GM12878 (cell line): ENCODE measurements at regions not wholly inside any gene's neighbourhood (a gene's known extent, or its start where the extent isn't known, plus 50 kb on each side); places are given as distances from the start of the nearest gene placed in this dataset.

Experiments
- ATAC-seq: fragments of 200-7000 bp; cut with Tn5 transposase; 3 replicates; pipeline ENCODE4 v1.9.1; 2020; ENCODE audit warnings: mild to moderate bottlenecking, moderate library complexity
- BruUV-seq: library from RNA; stranded (reverse); fragments of 400-500 nt; replicated peaks from 2 replicates; lab custom pipeline; 2021; lab: Mats Ljungman, UMichigan
- CTCF ChIA-PET: fragments of 300-600 bp; sonication (Branson Sonifier 250); formaldehyde crosslinking; extraction: SDS; loops from one replicate; lab custom pipeline; 2021; ENCODE audit warnings: inconsistent platforms; lab: Yijun Ruan, JAX
- POLR2A ChIA-PET: fragments of 350-600 bp; formaldehyde crosslinking; extraction: SDS; loops from one replicate; lab custom pipeline; 2021; ENCODE audit warnings: inconsistent platforms; lab: Charles Lee
- RAD21 ChIA-PET: fragments of 300-600 bp; sonication (Branson Sonifier 250); formaldehyde crosslinking; loops from one replicate; lab custom pipeline; 2023; ENCODE audit warnings: antibody characterized with exemption; ENCODE audit not compliant: unreplicated experiment; lab: Charles Lee
- SMC1A ChIA-PET: fragments of 300-600 bp; sonication (Branson Sonifier 250); formaldehyde crosslinking; loops from one replicate; lab custom pipeline; 2023; ENCODE audit not compliant: unreplicated experiment, uncharacterized antibody; lab: Charles Lee
- DNase-seq: peaks from one replicate; pipeline ENCODE4 v3.0.0-alpha.2; 2011; ENCODE audit warnings: low read depth, low spot score
- FAIRE-seq: peaks from 3 replicates; lab custom pipeline; 2011; peaks lifted over from hg19 to GRCh38; lab: Jason Lieb, UNC
- H2AFZ ChIP-seq: 2 replicates; pipeline ENCODE4 v1.6.0; 2011; ENCODE audit warnings: low read depth, low read length, control low read depth; ENCODE audit not compliant: control insufficient read depth
- H3K27ac ChIP-seq: 2 replicates; pipeline ENCODE4 v1.5.1; 2011; ENCODE audit warnings: control low read depth; ENCODE audit not compliant: control insufficient read depth, insufficient read depth
- H3K27me3 ChIP-seq, 2 experiments: replicated peaks in 1 of 2; 2 replicates each; pipeline versions ENCODE4 v1.6.0 to v1.6.1; 2011; ENCODE audit warnings: low read length in 1 of 2; ENCODE audit not compliant: control insufficient read depth in 2 of 2, insufficient read depth in 2 of 2
- H3K36me3 ChIP-seq, 2 experiments: 2 replicates each; pipeline ENCODE4 v1.5.1; 2011; ENCODE audit warnings: low read length in 1 of 2; ENCODE audit not compliant: control insufficient read depth in 2 of 2, insufficient read depth in 2 of 2
- H3K4me1 ChIP-seq: 2 replicates; pipeline ENCODE4 v1.6.1; 2011; ENCODE audit warnings: mild to moderate bottlenecking, low read length, moderate library complexity, mixed read lengths; ENCODE audit not compliant: control insufficient read depth, insufficient read depth
- H3K4me2 ChIP-seq: 2 replicates; pipeline ENCODE4 v1.6.0; 2011; ENCODE audit warnings: control low read depth; ENCODE audit not compliant: control insufficient read depth, insufficient read depth
- H3K4me3 ChIP-seq: fragments of 200-600 bp; sonication (generic); 2 replicates; pipeline ENCODE4 v1.5.1; 2016
- H3K79me2 ChIP-seq: 2 replicates; pipeline ENCODE4 v1.6.0; 2011; ENCODE audit warnings: low read length; ENCODE audit not compliant: control insufficient read depth, insufficient read depth
- H3K9ac ChIP-seq: 2 replicates; pipeline ENCODE4 v1.8.0; 2011; ENCODE audit warnings: low read length, control low read depth, mixed read lengths; ENCODE audit not compliant: control insufficient read depth, insufficient read depth
- H3K9me3 ChIP-seq: replicated peaks from 3 replicates; pipeline ENCODE4 v1.5.1; 2011; ENCODE audit warnings: mild to moderate bottlenecking, low read length; ENCODE audit not compliant: control insufficient read depth, insufficient read depth
- H4K20me1 ChIP-seq: 2 replicates; pipeline ENCODE4 v1.6.0; 2011; ENCODE audit not compliant: control insufficient read depth, insufficient read depth
- CBX5 ChIP-seq: sonication (generic); IDR thresholded peaks from 2 replicates; pipeline ENCODE4 v1.6.1; 2016; ENCODE audit warnings: low read depth, moderate library complexity, mild to moderate bottlenecking, inconsistent platforms
- SRF ChIP-seq, 2 experiments: IDR thresholded peaks; 2 replicates each; pipeline ENCODE4 v1.6.1; 2011; ENCODE audit warnings: low read depth in 2 of 2, low read length in 2 of 2, mild to moderate bottlenecking in 1 of 2, moderate library complexity in 1 of 2
- YY1 ChIP-seq: IDR thresholded peaks from 2 replicates; pipeline ENCODE4 v1.6.1; 2011; ENCODE audit warnings: low read depth, mild to moderate bottlenecking, low read length
- WGBS: methylation state at CpG from one replicate; pipeline ENCODE4 v1.1.6; 2016; ENCODE audit warnings: low lambda C conversion rate; ENCODE audit not compliant: insufficient replicate concordance, insufficient coverage; ENCODE audit errors: missing lambda C conversion rate; 5-methylcytosine and 5-hydroxymethylcytosine counted together
- in situ Hi-C: fragments of 300-500 bp; cut with MboI; formaldehyde crosslinking; loops from 9 replicates; pipeline ENCODE4 v1.14.3; 2018; ENCODE audit warnings: mixed read lengths
- intact Hi-C: fragments of 100-400 bp; cut with micrococcal nuclease; formaldehyde crosslinking; loops from one replicate; pipeline ENCODE4 v1.14.2; 2022; ENCODE audit not compliant: unreplicated experiment
- TF ChIP-seq, protein P1 (sequence below): IDR thresholded peaks from 2 replicates; pipeline ENCODE4 v1.6.1; 2012; ENCODE audit warnings: improper control_type of control experiment, low read depth, low read length; ENCODE audit not compliant: insufficient replicate concordance

DNA sequence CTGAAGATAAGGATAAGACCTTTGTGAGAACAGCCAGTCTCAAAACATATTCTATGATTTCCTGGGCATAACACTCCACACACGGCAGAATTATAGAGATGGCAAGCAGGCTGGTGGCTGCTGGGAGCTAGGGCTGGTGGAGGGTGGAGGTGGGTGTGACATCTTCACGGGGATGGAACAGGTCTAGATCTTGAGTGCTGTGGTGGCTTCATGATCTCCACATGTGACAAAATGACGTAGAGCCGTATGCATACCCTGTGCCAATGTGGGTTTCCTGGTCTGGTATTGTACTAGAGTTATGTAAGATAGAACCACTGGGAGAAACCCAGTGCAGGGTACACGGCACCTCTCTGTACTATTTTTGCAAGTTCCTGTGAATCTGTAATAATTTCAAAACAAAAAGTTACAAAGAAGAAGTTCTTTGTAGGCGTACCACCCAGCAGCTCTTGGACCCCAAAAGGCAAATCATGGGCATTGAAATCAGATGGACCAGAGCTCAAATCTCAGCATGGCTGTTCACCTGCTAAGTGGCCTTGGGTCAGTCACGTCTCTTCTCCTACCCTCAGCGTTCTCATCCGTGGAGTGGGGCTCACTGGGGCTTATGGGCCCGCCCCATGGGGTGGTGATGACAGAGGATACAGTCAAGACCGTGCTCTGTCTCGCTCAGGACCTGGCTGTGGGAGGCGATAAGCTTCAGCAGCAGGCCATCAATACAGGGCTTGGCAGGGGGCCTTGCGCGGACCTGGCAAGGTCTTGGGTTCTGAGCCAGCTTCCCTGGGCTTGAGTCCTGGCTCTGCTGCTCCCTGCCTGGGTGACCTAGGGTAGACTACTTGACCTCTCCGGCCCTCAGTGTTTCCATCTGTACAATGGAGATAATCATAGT lies 74.7 kb upstream of the UNC5A start:
- DNase-seq (no peak), ATAC-seq (no peak)
- SMC1A ChIA-PET, result no interaction called here

More for the DNA sequence above, 74.7 kb upstream of the UNC5A start:
- H3K27me3 ChIP-seq, result peaks cover 0 to 2% of the 10 kb centered on the region in 2 experiments; a peak in 3 of 4 replicates
- no peak for FAIRE-seq
- intact Hi-C loops (no loop called here), in situ Hi-C loops (no loop called here)
- ChIA-PET RAD21 (no interaction called here), CTCF (interaction anchor here (1.3 kb wide), 1 partner anchor 9 kb away, joined by 4 read pairs; no protein-coding TSS in a partner anchor), POLR2A (no interaction called here)
- H3K36me3 ChIP-seq, result no peaks in the 10 kb centered on the region
- H3K9ac ChIP-seq, result no peak overlapping the region
- WGBS, result 33% methylated on average over 16 of the region's 16 CpGs
- no TSS peak for BruUV-seq
- no peaks in the 10 kb centered on the region; the same call in 2 of the 3 replicates for H3K9me3 ChIP-seq
- H3K27ac ChIP-seq, result no peak overlapping the region
- H3K4me1 ChIP-seq, result no peaks in the 10 kb centered on the region; the same call in 1 of the 2 replicates
- H4K20me1 ChIP-seq, result no peaks in the 10 kb centered on the region
- no peak overlapping the region for H2AFZ ChIP-seq
- no peaks in the 10 kb centered on the region for H3K79me2 ChIP-seq
- TF ChIP-seq, protein P1, sequence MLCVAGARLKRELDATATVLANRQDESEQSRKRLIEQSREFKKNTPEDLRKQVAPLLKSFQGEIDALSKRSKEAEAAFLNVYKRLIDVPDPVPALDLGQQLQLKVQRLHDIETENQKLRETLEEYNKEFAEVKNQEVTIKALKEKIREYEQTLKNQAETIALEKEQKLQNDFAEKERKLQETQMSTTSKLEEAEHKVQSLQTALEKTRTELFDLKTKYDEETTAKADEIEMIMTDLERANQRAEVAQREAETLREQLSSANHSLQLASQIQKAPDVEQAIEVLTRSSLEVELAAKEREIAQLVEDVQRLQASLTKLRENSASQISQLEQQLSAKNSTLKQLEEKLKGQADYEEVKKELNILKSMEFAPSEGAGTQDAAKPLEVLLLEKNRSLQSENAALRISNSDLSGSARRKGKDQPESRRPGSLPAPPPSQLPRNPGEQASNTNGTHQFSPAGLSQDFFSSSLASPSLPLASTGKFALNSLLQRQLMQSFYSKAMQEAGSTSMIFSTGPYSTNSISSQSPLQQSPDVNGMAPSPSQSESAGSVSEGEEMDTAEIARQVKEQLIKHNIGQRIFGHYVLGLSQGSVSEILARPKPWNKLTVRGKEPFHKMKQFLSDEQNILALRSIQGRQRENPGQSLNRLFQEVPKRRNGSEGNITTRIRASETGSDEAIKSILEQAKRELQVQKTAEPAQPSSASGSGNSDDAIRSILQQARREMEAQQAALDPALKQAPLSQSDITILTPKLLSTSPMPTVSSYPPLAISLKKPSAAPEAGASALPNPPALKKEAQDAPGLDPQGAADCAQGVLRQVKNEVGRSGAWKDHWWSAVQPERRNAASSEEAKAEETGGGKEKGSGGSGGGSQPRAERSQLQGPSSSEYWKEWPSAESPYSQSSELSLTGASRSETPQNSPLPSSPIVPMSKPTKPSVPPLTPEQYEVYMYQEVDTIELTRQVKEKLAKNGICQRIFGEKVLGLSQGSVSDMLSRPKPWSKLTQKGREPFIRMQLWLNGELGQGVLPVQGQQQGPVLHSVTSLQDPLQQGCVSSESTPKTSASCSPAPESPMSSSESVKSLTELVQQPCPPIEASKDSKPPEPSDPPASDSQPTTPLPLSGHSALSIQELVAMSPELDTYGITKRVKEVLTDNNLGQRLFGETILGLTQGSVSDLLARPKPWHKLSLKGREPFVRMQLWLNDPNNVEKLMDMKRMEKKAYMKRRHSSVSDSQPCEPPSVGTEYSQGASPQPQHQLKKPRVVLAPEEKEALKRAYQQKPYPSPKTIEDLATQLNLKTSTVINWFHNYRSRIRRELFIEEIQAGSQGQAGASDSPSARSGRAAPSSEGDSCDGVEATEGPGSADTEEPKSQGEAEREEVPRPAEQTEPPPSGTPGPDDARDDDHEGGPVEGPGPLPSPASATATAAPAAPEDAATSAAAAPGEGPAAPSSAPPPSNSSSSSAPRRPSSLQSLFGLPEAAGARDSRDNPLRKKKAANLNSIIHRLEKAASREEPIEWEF, result no peak
- TF ChIP-seq CBX5 (no peak), SRF (IDR thresholded peaks at IDR 0.05; ENCODE audit: low read depth in 2 of 2, low read length in 2 of 2) (no peak), YY1 (no peak)
- no peak overlapping the region for H3K4me2 ChIP-seq
- H3K4me3 ChIP-seq, result no peak overlapping the region
